GM21515 (cell line): ENCODE measurements at regions not wholly inside any gene's neighbourhood (a gene's known extent, or its start where the extent isn't known, plus 50 kb on each side); places are given as distances from the start of the nearest gene placed in this dataset.
"Not testable (repeated sequence)": the region's sequence is repeated elsewhere in the genome, so short reads cannot be mapped to it uniquely, and the experiment has no call there.

Experiments
- ATAC-seq: cut with Tn5 transposase; IDR thresholded peaks from one replicate; pipeline ENCODE4 v1.9.1; 2021; ENCODE audit not compliant: unreplicated experiment

DNA sequence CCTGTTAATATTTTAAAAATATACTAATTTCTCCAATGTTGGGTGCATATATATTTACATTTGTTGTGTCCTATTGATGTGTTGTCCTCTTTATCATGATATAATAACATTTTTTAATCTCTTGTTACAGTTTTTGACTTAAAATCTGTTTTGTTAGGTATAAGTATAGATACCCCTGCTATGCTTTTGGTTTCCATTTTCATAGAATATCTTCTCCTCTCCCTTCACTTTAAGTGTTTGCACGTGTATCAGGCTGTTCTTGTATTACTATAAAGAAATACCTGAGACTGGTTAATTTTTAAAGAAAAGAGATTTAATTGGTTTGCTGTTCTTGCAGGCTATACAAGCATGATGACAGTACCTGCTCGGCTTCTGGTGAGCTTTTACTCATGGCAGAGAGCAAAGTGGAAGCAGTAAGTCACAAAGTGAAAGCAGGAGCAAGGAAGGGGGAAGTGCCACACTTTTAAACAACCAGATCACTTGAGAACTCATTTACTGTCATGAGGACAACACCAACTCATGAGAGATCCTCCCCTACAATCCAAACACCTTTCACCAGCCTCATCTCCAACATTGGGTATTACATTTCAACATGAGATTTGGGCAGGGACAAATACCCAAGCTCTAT, 340.5 kb upstream of the SYNCRIP start:
- peak; percentile 83 for ATAC-seq

DNA sequence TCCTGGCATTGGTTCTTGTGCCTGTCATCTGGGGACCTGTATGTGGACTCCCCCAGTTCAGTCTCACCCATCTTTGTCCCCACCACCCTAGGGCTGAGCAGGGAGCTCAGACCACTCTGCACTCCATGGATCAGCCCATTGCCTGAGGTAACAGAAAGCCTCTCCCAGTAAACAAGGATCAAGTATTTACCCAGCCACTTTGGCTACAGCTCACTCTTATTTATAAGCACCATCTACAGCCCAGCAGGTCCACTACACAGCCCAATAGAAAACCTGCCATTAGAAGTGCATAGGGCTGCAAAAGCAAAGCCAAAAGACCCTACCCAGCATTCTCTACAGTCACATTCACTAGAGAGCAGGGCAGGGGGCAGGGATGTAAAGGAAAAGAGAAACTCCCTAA, 335.0 kb upstream of the SYNCRIP start:
- no peak for ATAC-seq

DNA sequence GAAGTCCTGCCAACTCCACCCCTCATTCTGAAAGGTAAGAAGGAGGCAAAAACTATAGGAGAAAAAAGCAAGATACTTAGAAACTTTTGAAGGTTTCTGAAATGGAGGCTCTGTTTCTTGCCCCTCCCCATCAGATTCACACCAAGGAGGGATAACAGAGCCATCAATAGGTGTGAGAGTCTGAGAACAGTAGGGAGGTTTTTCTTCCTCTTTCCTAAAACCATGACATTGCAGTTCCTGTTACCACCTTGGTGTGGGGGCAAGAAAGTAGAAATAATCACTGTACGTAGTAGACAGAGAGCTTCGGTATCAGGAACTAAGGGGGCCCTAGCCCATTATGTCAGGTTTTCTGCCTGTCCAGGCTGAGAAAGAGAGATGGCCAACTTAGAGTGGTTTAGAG, 333.3 kb upstream of the SYNCRIP start:
- peak; percentile 78 for ATAC-seq

DNA sequence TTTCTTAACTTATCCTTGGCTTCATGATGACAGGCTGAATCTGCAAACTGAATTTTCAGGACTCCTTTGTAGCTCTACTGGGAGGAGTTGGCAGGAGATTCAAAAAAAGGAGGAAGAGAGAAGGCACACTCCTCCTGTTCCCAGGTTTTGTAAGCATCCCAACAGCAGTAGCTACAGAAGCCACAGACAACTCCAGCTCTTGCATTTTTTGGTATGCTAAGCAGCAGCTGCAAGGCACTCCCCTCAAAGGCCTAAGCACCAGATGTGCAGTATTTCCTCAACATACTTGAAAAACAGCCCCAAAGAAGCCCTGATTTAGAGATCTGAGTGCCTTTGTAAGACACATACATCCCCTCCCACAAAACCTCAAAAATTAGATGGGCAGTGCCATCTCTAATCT, 328.6 kb upstream of the SYNCRIP start:
- no peak for ATAC-seq

DNA sequence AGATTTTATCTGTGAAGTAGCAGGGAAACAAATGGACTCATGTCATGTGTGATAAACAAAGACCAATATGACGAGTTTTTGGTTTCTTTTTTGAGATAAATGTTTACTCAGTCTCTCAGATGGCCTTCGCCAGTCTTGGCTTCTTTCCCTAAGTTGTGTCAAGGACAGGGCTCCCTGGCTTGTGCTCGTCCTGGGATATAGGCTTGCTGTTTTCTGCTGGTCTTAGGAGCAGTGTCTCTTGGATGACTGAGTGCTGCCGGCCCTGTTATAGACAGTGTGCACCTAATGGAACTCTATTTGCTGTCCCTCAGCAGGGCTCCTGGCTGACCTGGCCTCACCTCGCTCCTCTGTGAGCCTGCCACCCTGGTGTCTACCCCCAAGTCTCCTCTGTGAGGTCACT, 324.1 kb upstream of the SYNCRIP start:
- no peak for ATAC-seq

DNA sequence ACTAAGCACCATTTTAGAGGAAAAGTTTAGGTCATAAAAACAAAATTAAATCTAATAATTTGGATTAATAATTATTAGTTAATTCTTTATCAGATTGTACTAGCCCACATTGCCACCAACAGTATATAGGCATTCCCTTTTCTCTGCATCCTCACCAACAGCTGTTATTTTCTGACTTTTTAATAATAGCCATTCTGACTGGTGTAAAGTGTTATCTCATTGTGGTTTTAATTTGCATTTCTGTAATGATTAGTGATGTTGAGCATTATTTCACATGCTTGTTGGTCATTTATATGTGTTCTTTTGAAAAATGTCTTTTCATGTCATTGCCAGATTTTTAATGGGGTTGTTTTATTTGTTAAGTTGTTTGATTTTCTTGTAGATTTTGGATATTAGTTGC, 319.1 kb upstream of the SYNCRIP start:
- no peak for ATAC-seq

DNA sequence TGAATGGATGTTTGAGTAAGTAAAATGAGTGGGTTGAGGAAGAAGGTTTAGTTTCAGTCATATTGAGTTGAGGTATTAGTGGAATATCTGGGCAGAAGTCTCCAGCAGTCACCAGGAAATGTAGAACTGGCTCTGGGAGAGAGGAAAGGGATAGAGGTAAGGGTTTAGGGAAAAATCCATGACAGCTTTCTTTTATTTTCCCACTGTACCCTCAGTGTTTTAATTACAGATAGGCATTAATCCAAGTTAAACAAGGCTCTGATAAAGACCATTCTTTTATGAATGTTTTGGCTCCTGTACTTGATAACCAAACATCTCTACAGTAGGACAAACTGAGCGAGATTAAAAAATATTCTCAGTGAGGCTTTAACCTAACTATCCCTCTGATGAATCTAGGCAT, 318.4 kb upstream of the SYNCRIP start:
- no peak for ATAC-seq

DNA sequence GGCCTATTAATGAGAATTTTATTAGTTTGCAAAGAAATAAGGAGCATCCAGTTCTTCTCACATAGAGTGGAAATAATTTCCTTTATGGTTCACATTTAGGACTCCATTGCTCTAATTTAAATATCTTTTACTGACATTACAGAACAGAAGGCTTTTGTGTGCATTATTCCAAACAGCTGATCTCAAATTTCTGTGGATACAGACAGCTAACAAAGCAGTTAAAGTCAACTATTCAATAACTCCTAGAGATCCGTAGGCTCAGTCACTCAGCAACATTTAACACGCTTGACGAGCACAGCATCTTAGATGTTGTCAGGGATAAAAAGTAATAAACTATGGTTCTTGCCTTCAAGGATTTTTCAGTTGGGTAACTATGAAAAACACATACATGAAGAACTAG, 305.8 kb upstream of the SYNCRIP start:
- no peak for ATAC-seq

DNA sequence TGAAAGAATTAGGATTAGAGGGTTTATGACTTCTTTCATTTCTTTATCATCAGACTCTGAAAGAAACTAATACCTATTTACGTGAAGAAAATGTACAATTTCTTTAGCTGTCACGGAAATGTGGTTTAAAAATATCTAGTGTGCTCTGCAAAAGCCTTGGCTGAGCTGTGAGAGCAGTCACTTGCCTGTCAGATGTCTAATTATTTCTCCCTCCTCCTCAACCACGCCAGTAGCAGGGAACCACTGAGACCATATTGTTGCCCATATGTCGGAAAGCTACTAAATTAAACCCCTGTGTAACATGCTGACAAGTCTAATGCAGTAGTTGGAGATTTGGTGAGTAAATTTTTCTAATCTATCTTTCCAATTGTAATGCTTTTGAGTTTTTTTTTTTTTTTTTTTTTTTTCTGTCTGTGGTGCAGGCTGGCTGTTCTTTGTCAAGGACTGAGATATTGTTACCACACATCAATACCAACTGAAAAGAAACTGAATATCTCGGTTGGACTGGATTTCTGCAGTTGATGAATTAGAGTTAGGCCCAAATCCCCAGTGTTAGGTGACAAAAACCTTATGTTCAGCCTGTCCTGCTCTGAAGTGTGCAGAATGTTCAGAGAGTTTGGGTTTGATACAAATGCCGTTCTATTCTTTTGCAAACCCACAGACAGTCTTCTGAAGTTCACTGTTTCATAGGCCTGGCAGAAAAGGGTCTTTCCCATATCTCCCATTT, 302.9 kb upstream of the SYNCRIP start:
- ATAC-seq, result no peak

DNA sequence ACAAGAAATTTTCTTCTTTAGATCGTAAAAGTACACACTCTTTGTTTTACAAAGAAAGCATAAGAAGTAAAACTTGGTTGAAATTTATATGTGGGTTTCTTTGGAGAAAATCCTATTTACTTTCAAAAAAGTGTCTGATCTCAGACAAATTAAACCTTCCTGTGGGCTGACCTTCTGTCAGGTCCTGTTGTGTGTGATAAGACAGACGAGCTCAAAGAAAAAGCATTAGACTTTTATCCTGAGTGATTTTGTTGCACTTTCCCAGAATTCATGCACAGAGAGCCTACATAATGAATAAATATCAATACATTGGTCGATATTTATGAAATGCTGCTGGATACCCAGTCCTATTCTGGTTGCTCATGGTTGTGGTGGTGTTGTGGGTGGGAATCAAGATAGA, 302.1 kb upstream of the SYNCRIP start:
- ATAC-seq, result no peak

DNA sequence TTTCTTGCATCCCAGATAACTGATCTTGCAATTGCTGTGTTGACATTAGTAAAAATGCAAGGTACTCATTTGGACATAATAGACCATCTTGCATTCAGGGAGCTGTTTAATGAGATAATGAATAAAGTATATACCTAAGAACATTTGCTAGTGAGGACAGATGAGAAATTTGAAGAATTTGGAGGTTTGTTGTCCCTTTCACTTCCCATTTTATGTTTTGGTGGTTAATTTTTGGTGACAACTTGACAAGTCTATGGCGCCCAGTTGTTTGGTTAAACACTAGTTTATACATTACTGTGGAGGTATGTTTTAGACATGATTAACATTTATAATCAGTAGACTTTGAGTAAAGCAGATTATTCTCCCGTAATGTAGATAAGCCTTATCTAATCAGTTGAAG, 300.2 kb upstream of the SYNCRIP start:
- ATAC-seq, result no peak

DNA sequence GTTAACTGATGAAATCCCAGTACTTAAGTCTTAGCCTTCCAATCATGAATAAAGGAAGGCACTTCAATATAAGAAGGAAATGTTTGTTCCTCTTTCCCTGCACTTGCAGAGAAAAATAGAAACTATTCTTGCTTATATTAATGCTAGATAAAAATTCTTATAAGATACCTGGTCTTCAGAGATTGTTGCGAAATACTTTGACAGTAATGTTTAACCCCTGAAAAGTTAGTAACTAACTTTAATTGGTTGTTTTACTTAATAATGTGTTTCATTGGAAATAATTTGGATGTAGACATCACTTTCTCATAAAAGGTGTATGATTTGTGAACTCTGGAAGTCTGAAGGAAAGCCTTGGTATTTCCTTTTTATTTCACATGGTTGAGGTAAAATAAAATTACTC, 294.2 kb upstream of the SYNCRIP start:
- ATAC-seq, result no peak

DNA sequence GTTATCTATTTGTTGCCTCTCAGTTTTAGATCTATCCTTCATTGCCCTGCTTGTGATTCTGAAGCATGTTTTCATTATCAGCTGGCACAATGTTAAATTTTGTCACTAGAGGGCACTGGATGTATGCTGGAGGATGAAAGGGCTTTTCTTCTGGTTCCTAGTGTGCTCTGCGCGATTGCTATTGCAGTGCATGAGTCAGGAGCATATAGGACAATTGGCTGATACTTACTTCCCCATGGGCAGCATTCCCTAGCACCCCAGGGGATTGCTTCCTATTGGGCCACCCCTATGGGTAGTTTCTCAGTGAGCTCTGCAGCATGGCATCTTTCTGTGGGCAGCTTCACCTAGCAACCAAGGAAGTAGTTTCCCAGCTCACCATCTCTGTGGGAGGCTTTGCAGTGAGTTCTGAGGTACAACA, 280.3 kb upstream of the SYNCRIP start:
- ATAC-seq, result peak; percentile 92

DNA sequence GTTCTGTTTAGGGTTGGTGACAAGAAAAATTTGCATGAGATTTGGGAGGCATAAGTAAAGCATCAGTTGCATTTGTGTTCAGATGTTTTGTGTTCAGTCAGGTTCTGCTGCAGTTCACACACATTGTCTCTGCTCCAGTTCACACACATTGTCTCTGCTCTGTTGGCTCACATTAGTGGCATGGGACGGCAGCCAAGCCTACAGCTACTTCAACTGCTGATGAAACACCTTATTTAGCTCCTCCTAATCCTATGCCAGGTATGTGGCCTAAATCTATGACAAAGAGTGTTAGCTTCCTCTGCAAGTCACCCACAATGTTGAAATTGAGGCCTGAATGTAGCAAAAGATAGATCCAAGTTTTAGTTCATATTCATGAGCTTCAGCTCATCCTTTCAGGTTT, 278.1 kb upstream of the SYNCRIP start:
- ATAC-seq, result no peak

DNA sequence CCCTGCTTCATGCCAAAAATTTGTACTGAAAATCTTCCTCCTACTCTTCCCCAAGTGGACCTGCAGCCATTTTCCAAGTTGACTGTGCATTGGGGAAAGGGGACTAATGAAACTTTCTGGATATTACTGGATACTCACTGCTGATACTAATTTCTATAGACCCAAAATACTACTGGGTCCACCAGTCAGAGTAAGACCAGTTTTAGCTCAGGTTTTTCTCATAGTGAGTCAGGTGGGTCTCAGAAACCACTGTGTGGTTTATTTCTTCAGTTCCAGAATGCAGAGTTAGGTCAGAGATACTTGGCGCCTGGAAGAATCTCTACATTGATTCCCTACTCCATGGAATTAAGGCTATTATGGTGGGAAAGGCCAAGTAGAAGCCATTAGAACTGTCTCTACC, 274.8 kb upstream of the SYNCRIP start:
- no peak for ATAC-seq

DNA sequence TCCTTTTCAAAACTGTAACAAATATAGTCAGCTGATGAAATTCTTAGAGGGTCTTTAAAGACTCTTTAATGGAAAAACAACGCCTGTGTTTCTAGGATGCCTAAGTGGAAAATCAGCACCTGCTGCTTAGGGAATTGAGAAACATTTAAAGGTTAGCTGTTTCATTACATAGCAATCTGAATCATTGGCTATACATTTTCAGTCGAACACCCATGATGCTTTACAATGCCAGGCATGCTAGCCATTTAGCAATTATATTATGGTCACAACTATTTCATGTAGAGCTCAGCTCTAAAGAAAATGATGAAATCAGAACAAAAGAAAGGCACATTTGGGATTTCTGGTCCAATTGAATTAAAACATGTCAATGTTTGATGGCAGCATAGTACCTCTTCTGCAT, 270.3 kb upstream of the SYNCRIP start:
- no peak for ATAC-seq

DNA sequence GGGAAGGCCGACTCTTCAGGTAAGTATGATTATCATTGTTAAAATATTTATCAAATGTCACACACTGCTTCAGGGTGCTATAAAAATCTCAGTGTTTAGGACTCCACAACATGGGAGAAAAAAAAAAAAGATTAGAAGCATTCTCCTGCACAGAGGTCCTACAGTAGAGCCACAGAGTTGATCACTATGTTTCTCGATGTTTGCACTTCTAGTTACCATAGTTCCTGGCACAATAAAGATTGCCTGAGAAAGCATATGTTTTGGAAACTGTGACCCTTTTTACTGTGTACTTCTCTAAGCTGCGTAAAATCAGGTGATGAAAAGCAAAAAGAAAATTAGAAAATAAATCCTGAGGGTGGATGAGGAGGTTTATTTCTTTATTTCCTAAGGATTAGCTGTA, 269.9 kb upstream of the SYNCRIP start:
- ATAC-seq, result no peak

DNA sequence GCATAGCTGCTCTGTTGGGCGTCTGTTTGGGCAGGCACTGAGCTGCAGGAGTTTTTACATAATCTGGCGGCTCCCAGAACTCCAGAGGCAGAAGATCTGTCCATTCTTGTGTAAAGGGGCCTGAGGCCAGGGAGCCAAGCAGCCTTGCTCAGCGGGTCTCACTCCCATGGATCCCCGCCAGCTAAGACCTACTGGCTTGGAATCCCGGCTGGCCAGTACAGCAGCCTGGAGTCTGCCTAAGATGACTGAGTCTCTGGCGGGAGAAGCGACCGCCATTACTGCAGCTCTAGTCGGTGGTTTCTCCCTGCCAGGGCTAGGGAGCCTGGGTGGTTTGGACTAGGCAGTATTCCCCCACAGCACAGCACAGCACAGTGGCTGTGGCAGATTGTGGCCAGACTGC, 268.4 kb upstream of the SYNCRIP start:
- ATAC-seq, result no peak

DNA sequence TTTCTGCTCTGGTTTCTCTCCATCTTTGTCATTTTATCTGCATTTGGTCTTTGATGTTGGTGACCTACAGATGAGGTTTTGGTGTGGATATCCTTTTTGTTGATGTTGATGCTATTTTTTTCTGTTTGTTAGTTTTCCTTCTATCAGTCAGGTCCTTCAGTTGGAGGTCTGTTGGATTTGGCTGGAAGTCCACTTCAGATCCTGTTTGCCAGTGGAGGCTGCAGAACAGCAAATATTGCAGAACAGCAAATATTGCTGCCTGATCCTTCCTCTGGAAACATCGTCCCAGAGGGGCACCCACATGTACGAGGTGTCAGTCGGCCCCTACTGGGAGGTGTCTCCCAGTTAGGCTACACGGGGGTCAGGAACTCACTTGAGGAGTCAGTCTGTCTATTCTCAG, 265.4 kb upstream of the SYNCRIP start:
- ATAC-seq, result not testable (repeated sequence)

DNA sequence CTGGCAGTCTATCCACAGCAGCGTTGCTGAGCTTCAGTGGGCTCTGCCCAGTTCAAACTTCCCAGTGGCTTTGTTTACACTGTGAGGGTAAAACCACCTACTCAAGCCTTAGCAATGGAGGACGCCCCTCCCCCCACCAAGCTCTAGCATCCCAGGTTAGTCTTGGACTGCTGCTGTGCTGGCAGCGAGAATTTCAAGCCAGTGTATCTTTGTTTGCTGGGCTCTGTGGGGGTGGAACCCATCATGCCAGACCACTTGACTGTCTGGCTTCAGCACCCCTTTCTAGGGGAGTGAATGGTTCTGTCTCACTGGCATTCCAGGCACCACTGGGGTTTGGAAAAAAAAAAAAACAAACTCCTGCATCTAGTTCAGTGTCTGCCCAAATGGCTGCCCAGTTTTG, 249.7 kb upstream of the SYNCRIP start:
- ATAC-seq, result no peak

DNA sequence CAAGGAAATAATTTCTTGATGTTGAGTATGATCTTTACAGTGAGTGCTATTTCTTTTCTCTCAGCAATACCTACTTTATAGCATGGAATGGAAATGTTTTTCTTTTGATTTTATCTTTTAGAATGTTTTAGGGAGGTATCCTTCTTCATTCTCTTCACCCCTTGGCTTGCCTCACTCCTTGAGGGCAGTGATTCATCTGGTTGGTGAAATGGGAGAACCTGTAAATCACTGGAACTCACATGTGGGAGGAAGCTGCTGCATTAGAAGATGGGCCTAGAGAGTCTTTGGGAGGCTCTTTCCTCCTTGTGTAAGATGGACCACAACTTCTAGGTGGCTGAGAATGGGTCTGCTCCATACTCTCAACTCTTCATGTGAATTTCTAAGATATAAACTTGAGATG, 244.8 kb upstream of the SYNCRIP start:
- no peak for ATAC-seq

DNA sequence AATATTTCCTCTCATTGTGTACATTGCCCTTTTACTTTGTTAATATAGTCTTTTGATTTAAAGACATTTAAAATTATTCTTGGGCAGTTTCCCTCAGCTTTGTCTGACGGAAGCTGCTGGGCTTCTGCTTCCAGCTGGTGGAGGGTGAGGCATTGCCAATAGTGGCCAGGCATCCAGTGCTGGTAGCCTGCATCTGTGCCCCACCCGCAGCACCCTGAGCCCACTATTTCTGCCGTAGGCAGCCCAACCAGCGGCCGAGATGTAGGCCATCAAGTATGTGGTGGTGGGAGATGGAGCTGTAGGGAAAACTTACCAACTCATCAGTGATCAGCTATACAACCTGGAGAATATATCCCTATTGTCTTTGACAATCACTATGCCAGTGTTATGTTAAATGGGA, 226.0 kb upstream of the SYNCRIP start:
- ATAC-seq, result no peak

DNA sequence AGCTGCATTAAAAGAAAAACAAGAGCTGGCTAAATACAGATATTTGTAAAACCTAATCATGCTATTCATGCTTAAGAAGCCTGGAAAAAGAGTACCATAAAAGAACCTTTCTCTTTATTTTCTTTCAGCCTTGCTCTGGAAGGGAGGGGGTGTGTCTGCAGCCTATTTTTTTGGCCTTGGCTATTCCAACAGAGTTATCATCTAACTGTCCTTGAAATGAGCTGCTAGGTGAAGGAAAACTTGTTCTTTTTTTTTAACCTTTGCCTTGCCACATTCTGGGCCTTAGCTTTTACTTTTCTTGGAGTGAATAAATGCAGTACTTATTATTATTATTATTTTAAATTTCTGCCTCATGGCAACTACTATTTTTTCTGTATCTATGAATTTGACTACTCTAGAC, 224.9 kb upstream of the SYNCRIP start:
- ATAC-seq, result no peak
